ENCODE measurements at regions not wholly inside any gene's neighbourhood (a gene's known extent, or its start where the extent isn't known, plus 50 kb on each side); places are given as distances from the start of the nearest gene placed in this dataset.

GRCh38 chr2:41967476-41968181, 80.2 kb upstream of the PKDCC start:
- DNase-seq: no peak

GRCh38 chr2:41968182-41968578, 79.6 kb upstream of the PKDCC start:
- DNase-seq: no peak

- no peak for DNase-seq
Measured at GRCh38 chr2:41970988-41971660, 76.7 kb upstream of the PKDCC start.

- DNase-seq: no peak
Measured at GRCh38 chr2:41972179-41972578, 75.6 kb upstream of the PKDCC start.

GRCh38 chr2:41972819-41973218, 75.0 kb upstream of the PKDCC start:
- no peak for DNase-seq

- DNase-seq: no peak
Measured at GRCh38 chr2:41973871-41974270, 74.0 kb upstream of the PKDCC start.

GRCh38 chr2:41981417-41981816, 66.4 kb upstream of the PKDCC start:
- DNase-seq: no peak

- no peak for DNase-seq
Measured at GRCh38 chr2:41985573-41986095, 62.2 kb upstream of the PKDCC start.

GRCh38 chr2:41989501-41990180, 58.2 kb upstream of the PKDCC start:
- DNase-seq: no peak

- no peak for DNase-seq
Measured at GRCh38 chr2:41990245-41990644, 57.6 kb upstream of the PKDCC start.

- no peak for DNase-seq
Measured at GRCh38 chr2:41990688-41991087, 57.1 kb upstream of the PKDCC start.

GRCh38 chr2:41992056-41992642, 55.7 kb upstream of the PKDCC start:
- DNase-seq: no peak

GRCh38 chr2:41992671-41993434, 55.0 kb upstream of the PKDCC start:
- DNase-seq: no peak

- DNase-seq: no peak
Measured at GRCh38 chr2:41993435-41993925, 54.3 kb upstream of the PKDCC start.

- no peak for DNase-seq
Measured at GRCh38 chr2:41994233-41994637, 53.6 kb upstream of the PKDCC start.

- no peak for DNase-seq
Measured at GRCh38 chr2:41994661-41995060, 53.2 kb upstream of the PKDCC start.

GRCh38 chr2:41997561-41997960, 50.3 kb upstream of the PKDCC start:
- no peak for DNase-seq

Measured in DMS153 (cell line).